Stromal cell of bone marrow (primary cell): ENCODE measurements at regions not wholly inside any gene's neighbourhood (a gene's known extent, or its start where the extent isn't known, plus 50 kb on each side); places are given as distances from the start of the nearest gene placed in this dataset.

Source experiments
- DNase-seq: peaks from one replicate; pipeline ENCODE4 v3.0.0-alpha.2; 2012; ENCODE audit warnings: low read depth

GRCh38 chr9:108153416-108153815 lies 663.8 kb upstream of the KLF4 start:
- DNase-seq: no peak

GRCh38 chr9:108150736-108151586 lies 661.4 kb upstream of the KLF4 start:
- DNase-seq: no peak

- no peak for DNase-seq
These were observed 659.8 kb upstream of the KLF4 start for GRCh38 chr9:108149326-108149725.

- DNase-seq: peak; percentile 65
These were observed 653.1 kb upstream of the KLF4 start for GRCh38 chr9:108142504-108143201.

GRCh38 chr9:108142142-108142503 lies 652.6 kb upstream of the KLF4 start:
- DNase-seq: no peak

- no peak for DNase-seq
These were observed 650.3 kb upstream of the KLF4 start for GRCh38 chr9:108139900-108140299.

- no peak for DNase-seq
These were observed 648.9 kb upstream of the KLF4 start for GRCh38 chr9:108138516-108138915.

GRCh38 chr9:108136656-108137055 lies 647.1 kb upstream of the KLF4 start:
- DNase-seq: peak; percentile 77

- DNase-seq: no peak
These were observed 645.0 kb upstream of the KLF4 start for GRCh38 chr9:108134486-108135128.

- DNase-seq: no peak
These were observed 644.1 kb upstream of the KLF4 start for GRCh38 chr9:108133680-108134079.

GRCh38 chr9:108133101-108133500 lies 643.5 kb upstream of the KLF4 start:
- no peak for DNase-seq

GRCh38 chr9:108130905-108131304 lies 641.3 kb upstream of the KLF4 start:
- no peak for DNase-seq

- no peak for DNase-seq
These were observed 636.1 kb upstream of the KLF4 start for GRCh38 chr9:108125625-108126024.

GRCh38 chr9:108119530-108120113 lies 630.1 kb upstream of the KLF4 start:
- DNase-seq: no peak

GRCh38 chr9:108117795-108118194 lies 628.2 kb upstream of the KLF4 start:
- DNase-seq: no peak

GRCh38 chr9:108117306-108117705 lies 627.7 kb upstream of the KLF4 start:
- no peak for DNase-seq

GRCh38 chr9:108113596-108113995 lies 624.0 kb upstream of the KLF4 start:
- DNase-seq: no peak

- no peak for DNase-seq
These were observed 620.5 kb upstream of the KLF4 start for GRCh38 chr9:108109927-108110690.

GRCh38 chr9:108108852-108109448 lies 619.4 kb upstream of the KLF4 start:
- no peak for DNase-seq

GRCh38 chr9:108108280-108108851 lies 618.8 kb upstream of the KLF4 start:
- no peak for DNase-seq

- DNase-seq: no peak
These were observed 616.3 kb upstream of the KLF4 start for GRCh38 chr9:108105885-108106284.
